ENCODE measurements at regions not wholly inside any gene's neighbourhood (a gene's known extent, or its start where the extent isn't known, plus 50 kb on each side); places are given as distances from the start of the nearest gene placed in this dataset.

- TF ChIP-seq REST (IDR thresholded peaks at IDR 0.05; ENCODE audit: insufficient read depth in 1 of 2, low read depth in 2 of 2, low read length in 1 of 2) = no peak
- no peak for TF ChIP-seq CTCF (IDR thresholded peaks at IDR 0.05)
Observed at GRCh38 chr14:42947991-42948390, 1341.3 kb downstream of the LRFN5 start.

All from Panc1 (cell line).